HG03521 (cell line): ENCODE measurements at regions not wholly inside any gene's neighbourhood (a gene's known extent, or its start where the extent isn't known, plus 50 kb on each side); places are given as distances from the start of the nearest gene placed in this dataset.

Experiments used
- ATAC-seq: cut with Tn5 transposase; IDR thresholded peaks from one replicate; pipeline ENCODE4 v1.9.1; 2021; ENCODE audit warnings: mild to moderate bottlenecking, moderate library complexity; ENCODE audit not compliant: unreplicated experiment

DNA sequence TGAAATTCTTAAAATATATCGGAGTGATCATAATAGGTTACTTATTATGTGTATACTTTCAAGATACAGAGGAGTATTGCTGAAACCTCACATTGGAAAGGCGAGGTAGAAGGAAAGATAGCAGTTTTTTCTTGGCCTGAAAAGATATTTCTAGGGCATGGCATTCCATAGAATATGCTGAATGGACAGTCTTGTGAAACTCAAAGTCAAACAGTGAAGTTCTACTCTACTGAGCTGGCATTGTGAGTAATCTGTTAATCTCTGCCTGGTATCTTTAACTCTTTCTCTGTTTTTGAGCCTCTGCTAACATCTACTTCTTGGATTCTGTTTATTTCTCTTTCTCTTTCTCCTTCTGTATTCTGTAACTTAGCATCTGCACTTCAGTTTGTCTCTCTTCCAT lies 176.3 kb upstream of the ZBTB20 start:
- no peak for ATAC-seq

DNA sequence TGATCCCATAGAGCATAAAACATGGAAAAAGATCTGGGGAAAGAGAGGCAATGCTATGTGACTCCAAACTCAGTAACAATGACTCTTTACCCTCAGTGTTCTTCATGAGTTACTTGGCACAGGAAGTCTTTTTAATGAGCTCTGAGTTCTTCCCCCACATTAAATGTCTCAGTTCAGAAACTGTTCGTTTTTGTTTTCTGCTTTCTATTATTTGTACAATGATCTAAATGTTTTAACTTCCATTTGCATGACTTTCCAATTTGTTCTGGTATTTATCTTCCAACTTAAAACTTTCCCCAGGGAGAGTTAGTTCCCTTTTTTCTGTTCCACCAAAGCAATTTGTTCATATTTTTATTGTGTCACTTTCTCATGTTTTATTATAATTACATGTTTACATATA lies 177.0 kb upstream of the ZBTB20 start:
- ATAC-seq, result no peak

DNA sequence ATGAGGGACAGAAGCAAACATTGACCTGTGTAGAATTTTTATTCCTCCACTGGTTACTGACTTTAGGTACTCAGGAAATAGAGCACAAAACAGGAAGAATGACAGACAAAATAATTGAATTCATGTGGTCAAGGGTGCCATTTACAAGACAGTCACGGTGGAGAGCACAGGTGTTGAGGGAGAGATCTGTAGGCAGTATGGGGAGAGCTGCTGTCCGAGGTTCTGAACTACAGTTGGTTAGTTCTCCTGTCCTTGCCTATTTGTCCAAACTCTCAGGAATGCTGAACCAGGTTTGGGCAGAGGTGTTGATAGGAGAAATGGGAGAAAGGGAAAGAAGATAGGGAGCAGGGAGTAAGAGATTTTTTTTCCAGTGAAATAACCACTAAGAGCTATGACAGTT lies 178.5 kb upstream of the ZBTB20 start:
- no peak for ATAC-seq

DNA sequence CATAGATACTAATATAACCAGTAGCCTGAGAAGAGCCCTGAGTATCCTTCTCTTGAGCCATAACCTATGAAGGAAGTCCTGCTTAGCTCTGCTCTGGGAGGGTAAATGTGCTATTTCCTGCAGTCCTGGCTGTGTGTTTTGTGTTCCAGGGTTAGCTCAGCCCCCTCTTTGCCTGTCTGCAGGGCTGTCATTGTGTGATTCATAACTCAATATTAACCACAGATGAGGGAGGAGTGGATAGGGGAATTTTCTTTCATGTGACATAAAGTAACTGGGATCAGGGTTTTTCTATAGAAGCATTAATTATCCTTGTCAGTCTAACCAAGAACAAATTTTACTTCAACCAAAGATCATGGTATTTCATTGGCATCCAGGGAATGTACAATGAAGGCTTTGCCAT lies 183.3 kb upstream of the ZBTB20 start:
- ATAC-seq, result no peak

DNA sequence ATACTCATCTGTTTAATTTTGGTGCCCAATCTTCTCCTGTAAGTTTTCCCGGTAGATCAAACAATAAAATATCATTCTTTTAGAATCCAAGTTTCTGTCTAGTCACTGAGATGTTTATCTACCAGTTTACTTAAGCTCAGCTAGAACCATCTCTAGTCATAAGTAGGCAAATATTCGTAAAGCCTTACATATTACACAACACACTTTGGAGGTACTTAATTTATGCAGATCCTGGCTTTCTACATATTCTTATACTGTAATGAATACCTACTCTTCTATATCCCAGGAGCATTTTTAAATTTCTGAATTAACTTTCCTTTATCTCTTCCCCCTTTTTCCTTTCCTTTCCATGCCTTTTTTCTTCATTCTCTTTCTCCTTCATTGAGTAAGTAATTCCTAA lies 185.9 kb upstream of the ZBTB20 start:
- no peak for ATAC-seq

DNA sequence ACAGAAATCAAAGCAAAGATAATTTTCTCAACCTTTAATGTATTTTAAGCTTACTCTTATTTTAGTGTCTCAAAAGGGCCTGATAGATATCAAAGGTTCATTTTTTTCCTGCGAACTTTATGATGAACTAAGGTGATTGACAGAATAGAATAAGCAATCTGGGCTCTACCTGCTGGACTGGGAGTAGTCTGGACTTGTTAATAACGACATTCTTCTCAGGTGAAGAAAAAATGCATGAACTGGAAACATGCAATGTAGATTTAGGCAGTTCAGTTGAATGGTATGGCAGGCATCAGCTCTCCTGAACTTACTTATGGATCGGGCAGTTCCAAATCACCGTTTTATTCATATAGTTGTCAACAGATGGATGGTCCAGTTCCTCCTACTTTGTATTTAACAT lies 189.7 kb upstream of the ZBTB20 start:
- no peak for ATAC-seq

DNA sequence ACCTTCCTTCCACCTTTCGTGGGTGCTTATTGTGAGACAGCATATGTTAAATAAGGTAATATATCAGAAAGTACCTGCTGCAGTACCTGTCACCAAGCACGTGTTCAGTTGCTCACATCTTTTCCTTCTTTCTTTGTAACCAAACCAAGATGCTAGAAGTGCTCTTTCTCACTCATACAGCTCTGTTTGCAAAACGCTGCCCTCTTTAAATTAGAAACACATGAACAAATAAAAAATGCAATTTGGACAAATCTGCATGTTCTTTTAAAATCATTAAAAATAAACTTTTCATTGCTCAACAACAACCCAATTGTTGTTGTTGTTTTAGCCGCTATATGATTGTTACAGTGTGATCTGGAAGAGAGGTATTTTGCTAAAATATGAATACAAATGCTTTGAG lies 193.5 kb upstream of the ZBTB20 start:
- ATAC-seq, result no peak

DNA sequence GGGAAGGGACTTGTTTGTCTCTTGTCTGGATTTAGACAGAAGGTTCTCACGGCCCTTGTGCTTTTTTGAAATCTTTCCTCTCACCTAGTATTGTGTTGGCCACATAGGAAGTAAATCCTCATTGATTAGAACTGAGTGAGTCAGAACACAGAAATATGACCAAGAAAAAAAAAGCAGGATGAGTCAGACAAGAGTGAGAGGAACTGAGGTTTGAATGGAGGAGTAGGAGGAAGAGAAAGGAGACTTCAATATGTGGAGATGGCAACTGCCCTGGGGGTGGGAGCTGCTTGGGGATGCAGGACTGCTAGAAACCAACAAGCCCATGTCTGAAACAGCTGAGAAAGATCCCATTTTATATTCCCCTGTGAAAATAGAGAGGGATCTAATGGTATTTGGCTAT lies 194.1 kb upstream of the ZBTB20 start:
- no peak for ATAC-seq

DNA sequence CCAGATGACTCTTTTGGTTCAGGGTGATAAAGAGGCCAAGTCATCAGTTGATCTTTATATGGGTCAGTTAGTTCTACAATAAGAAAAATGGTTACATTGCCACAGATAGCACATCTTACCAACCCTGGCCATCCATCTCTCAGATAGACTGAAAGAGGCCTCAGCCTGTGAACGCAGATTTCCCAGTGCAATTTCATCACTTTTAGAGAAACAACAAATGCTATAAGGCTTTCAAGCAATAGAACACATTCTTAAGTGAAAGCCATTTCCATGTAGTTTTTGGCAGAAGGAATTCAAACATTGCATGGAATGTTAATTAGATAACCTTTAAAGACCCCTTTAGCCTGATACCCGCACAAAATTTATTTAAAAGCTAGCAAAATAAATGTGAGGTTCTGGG lies 200.6 kb upstream of the ZBTB20 start:
- no peak for ATAC-seq

DNA sequence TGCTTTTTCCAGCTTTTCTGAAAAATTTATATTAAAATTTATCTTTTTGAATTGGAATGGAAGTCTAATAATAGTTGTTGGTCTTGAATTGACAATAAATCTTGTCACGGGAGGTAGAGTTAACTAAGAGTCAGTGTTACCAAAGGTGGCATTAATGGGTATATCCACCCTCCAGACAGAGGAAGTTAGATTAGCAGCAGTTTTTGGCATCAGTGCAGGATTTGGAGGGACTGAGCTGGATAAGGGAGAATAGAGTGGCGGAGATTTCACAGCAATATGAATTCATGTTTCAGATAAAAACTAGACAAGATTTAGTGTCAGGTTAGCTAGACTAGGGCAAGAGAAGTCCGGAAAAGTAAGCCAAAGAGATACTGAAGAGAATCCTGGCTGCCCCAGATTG lies 201.3 kb upstream of the ZBTB20 start:
- ATAC-seq, result no peak

DNA sequence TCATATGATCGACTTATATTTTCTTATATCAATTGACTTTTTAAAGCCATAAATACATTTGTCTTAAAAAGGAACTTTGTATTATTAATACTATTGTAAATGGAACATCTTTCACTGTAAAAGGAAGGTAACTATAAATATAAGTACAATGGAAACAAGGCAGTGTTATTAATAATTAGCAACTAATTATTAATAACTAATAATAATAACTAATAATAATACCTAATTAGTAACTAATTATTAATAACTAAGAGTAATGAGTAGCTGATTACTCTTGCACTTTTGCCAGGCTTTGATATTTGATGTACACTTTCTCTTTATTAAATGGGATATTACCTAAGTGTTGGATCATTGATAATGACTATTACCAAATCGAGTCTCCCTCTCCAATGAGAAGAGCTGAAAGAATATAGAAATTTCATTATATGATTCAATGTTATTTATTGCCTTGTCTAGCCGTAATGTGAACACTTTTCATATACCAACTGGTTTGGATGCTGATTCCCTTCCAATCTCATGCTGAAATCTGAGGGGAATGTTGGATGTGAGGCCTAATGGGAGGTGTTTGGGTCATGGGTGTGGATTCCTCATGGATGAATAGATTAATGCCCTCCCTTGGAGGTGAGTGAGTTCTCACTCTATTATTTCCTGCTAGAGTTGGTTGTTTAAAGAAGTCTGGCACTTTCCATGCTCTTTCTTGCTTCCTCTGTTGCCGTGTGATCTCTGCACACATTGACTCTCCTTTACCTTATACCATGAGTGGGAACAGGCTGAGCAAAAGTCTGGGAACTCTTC lies 202.1 kb upstream of the ZBTB20 start:
- ATAC-seq, result no peak

DNA sequence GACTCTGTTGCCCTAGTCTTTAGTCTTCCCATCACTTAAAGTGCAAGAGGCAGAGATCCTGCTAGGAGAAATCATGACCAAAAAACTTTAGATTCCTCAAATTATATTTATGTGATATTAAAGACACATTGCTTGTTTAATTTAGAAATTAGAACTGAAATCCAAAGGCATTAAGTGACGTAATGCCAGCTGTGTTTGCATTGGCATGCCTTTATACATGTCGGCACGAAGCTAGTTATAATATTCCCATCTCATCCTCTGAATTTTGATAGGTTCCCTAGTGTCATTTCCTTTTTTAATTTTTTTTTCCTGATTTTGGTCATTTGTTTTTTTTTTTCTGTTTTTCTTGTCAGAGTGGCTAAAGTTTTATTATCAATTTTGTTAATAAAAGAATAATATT lies 203.5 kb upstream of the ZBTB20 start:
- ATAC-seq, result no peak

DNA sequence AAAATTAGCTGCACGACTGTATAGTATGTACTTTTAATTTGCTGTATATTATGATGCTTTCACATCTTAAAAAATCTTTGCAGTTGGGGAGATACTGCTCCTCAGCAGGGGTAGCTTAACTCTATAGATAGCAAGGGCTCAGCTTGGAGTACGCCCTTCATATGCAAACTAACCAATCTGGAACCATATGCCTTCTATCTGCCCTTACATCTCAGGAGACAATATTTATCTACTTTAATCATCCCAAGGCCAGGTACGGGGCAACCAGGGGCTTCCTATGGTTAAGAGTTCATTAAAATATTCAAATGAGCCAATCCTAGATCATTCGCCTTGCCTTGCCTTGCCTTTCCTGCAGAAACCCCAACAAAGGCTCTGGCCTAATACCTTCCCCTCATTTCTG lies 204.1 kb upstream of the ZBTB20 start:
- no peak for ATAC-seq

DNA sequence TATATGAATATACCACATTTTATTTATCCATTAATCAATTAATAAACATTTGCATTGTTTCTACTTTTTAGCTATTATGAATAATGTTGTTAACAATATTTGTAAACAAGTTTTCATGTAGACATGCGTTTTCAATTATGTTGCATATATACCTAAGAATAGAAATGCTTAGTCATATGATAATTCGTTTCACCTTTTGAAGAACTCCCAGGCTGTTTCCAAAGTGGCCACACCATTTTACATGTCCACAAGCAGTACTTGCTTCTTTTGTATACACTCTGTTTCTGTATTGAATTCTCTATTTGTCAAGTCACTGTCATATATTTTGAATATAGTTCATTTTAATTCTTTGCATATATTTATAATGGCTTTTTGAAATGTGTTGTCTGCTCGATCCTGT lies 206.9 kb upstream of the ZBTB20 start:
- no peak for ATAC-seq

DNA sequence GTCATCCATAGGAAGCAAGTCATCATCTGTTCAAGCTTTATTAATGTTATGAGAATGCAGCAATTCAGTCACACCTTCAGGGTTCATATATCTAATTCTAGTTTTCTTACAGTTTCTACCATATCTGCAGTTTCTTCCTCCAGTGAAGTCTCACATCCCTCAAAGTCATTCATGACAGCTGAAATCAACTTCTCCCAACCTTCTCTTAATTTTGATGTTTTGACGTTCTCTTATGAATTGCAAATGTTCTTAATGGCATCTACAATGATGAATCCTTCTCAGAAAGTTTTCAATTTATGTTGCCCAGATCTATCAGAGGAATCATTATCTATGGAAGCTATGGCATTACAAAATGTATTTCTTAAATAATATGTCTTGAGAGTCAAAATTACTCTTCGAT lies 210.4 kb upstream of the ZBTB20 start:
- no peak for ATAC-seq

DNA sequence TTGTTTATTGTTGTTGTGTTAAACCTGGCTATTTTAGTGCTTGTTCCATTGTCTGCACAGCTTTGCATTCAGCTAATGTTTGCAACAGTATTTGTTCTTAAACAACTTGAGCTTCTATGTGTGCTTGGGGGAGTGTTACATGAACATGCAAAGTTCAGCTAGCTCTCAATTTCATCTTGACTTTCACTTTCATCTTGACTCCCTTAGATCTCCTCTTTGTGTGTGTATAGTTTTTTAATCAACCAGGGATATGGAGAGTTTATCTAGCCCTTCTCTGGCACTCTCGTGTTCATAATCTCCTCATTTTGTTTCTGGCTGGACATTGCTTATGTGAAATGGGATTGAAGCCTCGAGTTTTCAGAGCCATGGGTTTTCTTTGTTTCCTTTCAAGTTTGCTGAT lies 212.4 kb upstream of the ZBTB20 start:
- ATAC-seq, result peak; percentile 71

DNA sequence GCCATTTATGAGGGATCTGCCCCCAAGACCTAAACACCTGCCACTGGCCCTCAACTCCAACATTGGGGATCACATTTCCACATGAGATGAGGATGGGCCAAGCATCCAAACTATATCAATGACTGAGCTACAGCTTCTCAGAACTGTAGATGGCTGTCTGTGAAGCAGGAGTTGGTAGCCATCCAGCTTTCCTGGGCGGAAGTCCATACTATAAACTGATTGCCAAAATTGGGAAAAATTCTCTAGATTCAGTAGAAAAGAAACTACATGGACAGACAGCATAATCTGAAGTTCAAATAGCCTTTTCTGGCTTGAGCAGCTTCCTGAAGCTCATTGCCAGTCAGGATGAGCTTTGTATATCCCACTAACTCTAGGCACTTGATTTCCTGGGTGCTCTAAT lies 214.7 kb upstream of the ZBTB20 start:
- no peak for ATAC-seq

DNA sequence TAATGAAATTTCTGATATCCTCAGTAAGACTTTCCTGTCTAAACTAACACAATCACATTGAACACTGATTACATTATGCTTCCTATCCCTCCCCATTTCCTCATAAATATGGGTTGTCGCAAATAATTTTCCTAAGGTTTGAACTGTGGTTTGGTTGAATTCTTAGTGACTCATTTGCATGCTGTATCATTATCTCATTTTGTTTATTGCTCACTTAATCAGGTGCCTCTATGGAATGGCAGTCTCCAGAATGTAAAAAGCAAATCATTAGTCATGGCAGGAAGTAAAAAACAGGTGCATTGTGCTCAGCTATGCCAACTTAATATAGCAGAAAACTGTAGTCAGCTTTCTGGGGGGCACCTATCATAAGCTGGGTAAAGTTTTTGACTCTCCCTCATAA lies 216.0 kb upstream of the ZBTB20 start:
- ATAC-seq, result no peak

DNA sequence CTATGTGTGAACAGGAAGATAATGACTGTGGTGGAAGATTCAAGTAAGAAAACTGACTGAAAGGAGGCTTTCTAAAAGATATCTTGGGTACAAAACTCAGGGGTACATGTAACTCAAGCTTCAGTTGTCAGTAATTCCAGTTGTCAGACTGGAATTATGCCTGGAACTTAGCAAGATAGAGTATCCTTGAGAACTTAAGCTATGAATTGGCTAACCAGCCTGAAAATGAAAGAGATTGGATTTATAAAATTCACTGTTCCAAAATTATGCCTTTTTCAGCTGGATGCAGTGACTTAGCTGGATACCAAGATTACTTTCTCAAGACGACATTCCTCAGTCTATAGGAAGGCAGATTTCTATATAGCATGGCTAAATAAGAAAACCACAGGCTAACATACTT lies 221.9 kb upstream of the ZBTB20 start:
- ATAC-seq, result no peak

DNA sequence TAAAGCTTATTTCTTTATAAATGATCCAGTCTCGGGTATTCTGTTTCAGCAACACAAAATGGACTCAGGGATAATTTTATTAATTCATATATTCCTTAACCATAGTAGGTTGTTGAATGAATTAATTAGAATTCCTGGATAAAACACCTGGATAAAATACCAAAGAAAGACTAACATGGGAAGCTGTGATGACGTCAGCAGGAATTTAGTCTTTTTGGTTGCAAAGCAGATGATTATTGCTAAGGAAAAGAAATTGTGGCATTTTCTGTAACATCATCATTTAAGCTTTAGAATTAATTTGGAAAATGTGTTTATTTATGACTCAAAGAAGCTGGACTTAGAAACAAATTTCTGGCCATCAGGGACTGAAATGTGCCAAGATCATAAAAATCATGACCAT lies 228.3 kb upstream of the ZBTB20 start:
- ATAC-seq, result no peak

DNA sequence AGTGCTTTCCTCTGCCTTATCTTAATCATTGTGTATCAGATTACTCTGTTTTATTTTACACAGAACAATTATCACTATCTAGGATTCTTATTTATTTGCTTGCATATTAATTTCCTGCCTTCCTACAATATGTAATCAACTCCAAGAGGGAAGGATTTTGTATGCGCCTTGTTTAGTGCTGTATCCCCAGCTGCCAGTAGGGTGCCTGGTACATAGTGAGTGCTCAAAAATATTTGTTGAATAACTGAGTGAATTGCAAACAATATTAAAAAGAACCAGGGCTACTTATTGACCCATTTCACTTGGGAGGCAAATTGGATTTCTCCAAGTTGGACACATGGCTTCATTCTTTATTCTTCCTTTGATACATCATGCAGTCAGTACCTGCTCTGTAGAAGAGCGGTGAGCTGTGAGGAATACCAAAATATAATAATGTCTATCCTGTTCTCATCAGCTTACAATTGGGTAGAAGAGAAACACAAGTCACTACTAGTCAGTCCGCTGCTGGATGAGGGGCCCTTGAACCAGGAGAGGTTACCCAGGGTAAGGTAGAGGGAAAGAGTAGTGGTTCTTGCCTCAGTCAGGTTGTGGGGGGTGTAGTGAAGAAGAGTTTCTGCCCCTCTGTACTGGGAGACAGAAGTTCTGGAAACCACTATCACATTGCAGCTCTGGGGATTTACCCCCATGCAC lies 233.9 kb upstream of the ZBTB20 start:
- no peak for ATAC-seq

DNA sequence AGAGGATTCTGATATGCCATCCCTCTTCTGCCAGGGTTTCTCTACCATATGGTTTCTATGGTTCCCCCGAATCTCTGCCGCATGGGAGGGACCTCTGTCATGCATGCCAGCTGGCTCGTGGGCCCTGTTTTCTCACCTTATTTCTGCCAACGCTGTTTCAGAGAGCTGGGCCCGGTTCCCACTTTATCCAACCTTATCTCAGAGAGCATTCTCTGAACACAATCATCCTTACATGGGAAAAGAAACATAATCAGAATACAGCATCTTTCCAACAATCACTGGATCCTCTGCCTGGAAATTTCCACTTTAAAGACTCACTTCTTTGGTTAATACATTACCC lies 234.5 kb upstream of the ZBTB20 start:
- ATAC-seq, result no peak

DNA sequence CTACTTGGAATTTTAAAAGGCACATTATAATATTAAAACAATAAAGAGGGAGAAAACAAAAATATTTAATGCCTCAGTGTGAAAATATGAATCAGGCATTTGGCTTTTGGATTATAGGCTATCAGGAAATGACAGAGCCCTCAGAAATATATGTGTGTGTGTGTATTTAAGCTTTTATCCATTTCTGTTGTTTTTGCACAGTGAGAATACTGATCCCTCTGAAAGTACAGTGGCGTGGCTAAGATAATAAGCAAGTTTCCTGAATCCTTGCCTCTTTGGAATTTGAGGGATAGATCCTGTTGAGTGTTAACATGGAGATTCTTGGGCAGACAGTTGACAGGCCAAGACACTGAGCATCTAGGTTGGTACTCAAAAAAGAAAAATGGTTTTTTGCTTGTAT lies 234.8 kb upstream of the ZBTB20 start:
- no peak for ATAC-seq
